ENCODE measurements at regions not wholly inside any gene's neighbourhood (a gene's known extent, or its start where the extent isn't known, plus 50 kb on each side); places are given as distances from the start of the nearest gene placed in this dataset.

- no peaks in the 10 kb centered on the region for H3K27me3 ChIP-seq (ENCODE audit: control insufficient read depth in 3 of 3, insufficient read depth in 3 of 3, low read length in 3 of 3)
These were observed 130.7 kb downstream of the BTC start for GRCh38 chr4:74663631-74664030.

GRCh38 chr4:74665346-74665745 lies 129.0 kb downstream of the BTC start:
- no peaks in the 10 kb centered on the region for H3K36me3 ChIP-seq (ENCODE audit: control insufficient read depth in 3 of 3, insufficient read depth in 2 of 3, low read depth in 1 of 3, low read length in 3 of 3)
- H3K4me3 ChIP-seq (ENCODE audit: low read depth in 1 of 3, low read length in 3 of 3): no peak overlapping the region
- no peak for DNase-seq
- no peak for FAIRE-seq
- no peaks in the 10 kb centered on the region for H3K27me3 ChIP-seq (ENCODE audit: control insufficient read depth in 3 of 3, insufficient read depth in 3 of 3, low read length in 3 of 3)
- H3K4me1 ChIP-seq (ENCODE audit: control insufficient read depth in 3 of 3, insufficient read depth in 2 of 3, low read depth in 1 of 3, low read length in 2 of 3): peaks cover 0 to 17% (median 1%) of the 10 kb centered on the region in 3 donors
- 77 to 87% (median 79%) methylated on average over 4 of the region's 4 CpGs for WGBS, 3 donors
- H3K27ac ChIP-seq (ENCODE audit: low read depth in 1 of 3, low read length in 2 of 3): no peak overlapping the region
- no peaks in the 10 kb centered on the region for H3K9me3 ChIP-seq (ENCODE audit: control insufficient read depth in 2 of 2, insufficient read depth in 1 of 2, low read depth in 1 of 2, low read length in 1 of 2)

More at GRCh38 chr4:74663631-74664030, 130.7 kb downstream of the BTC start:
- Histone ChIP-seq H3K36me3 (ENCODE audit: control insufficient read depth in 3 of 3, insufficient read depth in 2 of 3, low read depth in 1 of 3, low read length in 3 of 3) (no peaks in the 10 kb centered on the region), H3K9me3 (ENCODE audit: control insufficient read depth in 2 of 2, insufficient read depth in 1 of 2, low read depth in 1 of 2, low read length in 1 of 2) (no peaks in the 10 kb centered on the region), H3K27ac (ENCODE audit: low read depth in 1 of 3, low read length in 2 of 3) (no peak overlapping the region), H3K4me3 (ENCODE audit: low read depth in 1 of 3, low read length in 3 of 3) (no peak overlapping the region), H3K4me1 (ENCODE audit: control insufficient read depth in 3 of 3, insufficient read depth in 2 of 3, low read depth in 1 of 3, low read length in 2 of 3) (peaks cover 0 to 12% (median 1%) of the 10 kb centered on the region in 3 donors)
- no peak for DNase-seq
- FAIRE-seq: no peak

GRCh38 chr4:74665876-74666275 lies 128.4 kb downstream of the BTC start:
- FAIRE-seq (no peak), DNase-seq (no peak)
- no peaks in the 10 kb centered on the region for H3K36me3 ChIP-seq (ENCODE audit: control insufficient read depth in 3 of 3, insufficient read depth in 2 of 3, low read depth in 1 of 3, low read length in 3 of 3)
- H3K27ac ChIP-seq (ENCODE audit: low read depth in 1 of 3, low read length in 2 of 3): no peak overlapping the region
- 84 to 93% (median 90%) methylated on average over 3 of the region's 3 CpGs for WGBS, 3 donors
- H3K27me3 ChIP-seq (ENCODE audit: control insufficient read depth in 3 of 3, insufficient read depth in 3 of 3, low read length in 3 of 3): no peaks in the 10 kb centered on the region
- no peaks in the 10 kb centered on the region for H3K9me3 ChIP-seq (ENCODE audit: control insufficient read depth in 2 of 2, insufficient read depth in 1 of 2, low read depth in 1 of 2, low read length in 1 of 2)
- peaks cover 0 to 20% (median 1%) of the 10 kb centered on the region in 3 donors for H3K4me1 ChIP-seq (ENCODE audit: control insufficient read depth in 3 of 3, insufficient read depth in 2 of 3, low read depth in 1 of 3, low read length in 2 of 3)
- no peak overlapping the region for H3K4me3 ChIP-seq (ENCODE audit: low read depth in 1 of 3, low read length in 3 of 3)

GRCh38 chr4:74667438-74667837 lies 126.9 kb downstream of the BTC start:
- DNase-seq (peak in 1 of 2 donors; percentile 16), FAIRE-seq (no peak)
- peak overlapping the region in 1 of 3 donors; percentile 44 for H3K27ac ChIP-seq (ENCODE audit: low read depth in 1 of 3, low read length in 2 of 3)
- no peak overlapping the region for H3K4me3 ChIP-seq (ENCODE audit: low read depth in 1 of 3, low read length in 3 of 3)
- no peaks in the 10 kb centered on the region for H3K9me3 ChIP-seq (ENCODE audit: control insufficient read depth in 2 of 2, insufficient read depth in 1 of 2, low read depth in 1 of 2, low read length in 1 of 2)
- H3K36me3 ChIP-seq (ENCODE audit: control insufficient read depth in 3 of 3, insufficient read depth in 2 of 3, low read depth in 1 of 3, low read length in 3 of 3): no peaks in the 10 kb centered on the region
- no peaks in the 10 kb centered on the region for H3K27me3 ChIP-seq (ENCODE audit: control insufficient read depth in 3 of 3, insufficient read depth in 3 of 3, low read length in 3 of 3)
- H3K4me1 ChIP-seq (ENCODE audit: control insufficient read depth in 3 of 3, insufficient read depth in 2 of 3, low read depth in 1 of 3, low read length in 2 of 3): peaks cover 0 to 20% (median 1%) of the 10 kb centered on the region in 3 donors

- Histone ChIP-seq H3K27me3 (ENCODE audit: control insufficient read depth in 3 of 3, insufficient read depth in 3 of 3, low read length in 3 of 3) (no peaks in the 10 kb centered on the region), H3K27ac (ENCODE audit: low read depth in 1 of 3, low read length in 2 of 3) (peak overlapping the region in 1 of 3 donors; percentile 59), H3K9me3 (ENCODE audit: control insufficient read depth in 2 of 2, insufficient read depth in 1 of 2, low read depth in 1 of 2, low read length in 1 of 2) (no peaks in the 10 kb centered on the region), H3K4me3 (ENCODE audit: low read depth in 1 of 3, low read length in 3 of 3) (no peak overlapping the region), H3K4me1 (ENCODE audit: control insufficient read depth in 3 of 3, insufficient read depth in 2 of 3, low read depth in 1 of 3, low read length in 2 of 3) (peaks cover 0 to 20% (median 1%) of the 10 kb centered on the region in 3 donors), H3K36me3 (ENCODE audit: control insufficient read depth in 3 of 3, insufficient read depth in 2 of 3, low read depth in 1 of 3, low read length in 3 of 3) (no peaks in the 10 kb centered on the region)
- FAIRE-seq: no peak
- DNase-seq: peak; percentile 55 to 62
These were observed 126.4 kb downstream of the BTC start for GRCh38 chr4:74667944-74668343.

- no peaks in the 10 kb centered on the region for H3K9me3 ChIP-seq (ENCODE audit: control insufficient read depth in 2 of 2, insufficient read depth in 1 of 2, low read depth in 1 of 2, low read length in 1 of 2)
- no peaks in the 10 kb centered on the region for H3K36me3 ChIP-seq (ENCODE audit: control insufficient read depth in 3 of 3, insufficient read depth in 2 of 3, low read depth in 1 of 3, low read length in 3 of 3)
- H3K27ac ChIP-seq (ENCODE audit: low read depth in 1 of 3, low read length in 2 of 3): no peak overlapping the region
- no peak for FAIRE-seq
- WGBS, 3 donors: 86 to 89% (median 89%) methylated on average over 3 of the region's 3 CpGs
- H3K4me1 ChIP-seq (ENCODE audit: control insufficient read depth in 3 of 3, insufficient read depth in 2 of 3, low read depth in 1 of 3, low read length in 2 of 3): peaks cover 0 to 20% (median 1%) of the 10 kb centered on the region in 3 donors
- no peak overlapping the region for H3K4me3 ChIP-seq (ENCODE audit: low read depth in 1 of 3, low read length in 3 of 3)
- DNase-seq: no peak
- no peaks in the 10 kb centered on the region for H3K27me3 ChIP-seq (ENCODE audit: control insufficient read depth in 3 of 3, insufficient read depth in 3 of 3, low read length in 3 of 3)
These were observed 124.6 kb downstream of the BTC start for GRCh38 chr4:74669702-74670101.

- WGBS, 3 donors: 55 to 66% (median 65%) methylated on average over 1 of the region's 1 CpG
These were observed 123.7 kb downstream of the BTC start for GRCh38 chr4:74670583-74670982.

GRCh38 chr4:74671080-74671698 lies 123.1 kb downstream of the BTC start:
- H3K4me1 ChIP-seq (ENCODE audit: control insufficient read depth in 3 of 3, insufficient read depth in 2 of 3, low read depth in 1 of 3, low read length in 2 of 3): peaks cover 0 to 20% (median 1%) of the 10 kb centered on the region in 3 donors
- no peaks in the 10 kb centered on the region for H3K36me3 ChIP-seq (ENCODE audit: control insufficient read depth in 3 of 3, insufficient read depth in 2 of 3, low read depth in 1 of 3, low read length in 3 of 3)
- H3K27ac ChIP-seq (ENCODE audit: low read depth in 1 of 3, low read length in 2 of 3): no peak overlapping the region
- peak; percentile 70 to 79 for DNase-seq
- H3K4me3 ChIP-seq (ENCODE audit: low read depth in 1 of 3, low read length in 3 of 3): no peak overlapping the region
- WGBS, 3 donors: 0 to 2% (median 1%) methylated on average over 2 of the region's 2 CpGs
- H3K9me3 ChIP-seq (ENCODE audit: control insufficient read depth in 2 of 2, insufficient read depth in 1 of 2, low read depth in 1 of 2, low read length in 1 of 2): no peaks in the 10 kb centered on the region
- no peaks in the 10 kb centered on the region for H3K27me3 ChIP-seq (ENCODE audit: control insufficient read depth in 3 of 3, insufficient read depth in 3 of 3, low read length in 3 of 3)
- FAIRE-seq: no peak

More at GRCh38 chr4:74670583-74670982, 123.7 kb downstream of the BTC start:
- Histone ChIP-seq H3K27me3 (ENCODE audit: control insufficient read depth in 3 of 3, insufficient read depth in 3 of 3, low read length in 3 of 3) (no peaks in the 10 kb centered on the region), H3K9me3 (ENCODE audit: control insufficient read depth in 2 of 2, insufficient read depth in 1 of 2, low read depth in 1 of 2, low read length in 1 of 2) (no peaks in the 10 kb centered on the region), H3K4me3 (ENCODE audit: low read depth in 1 of 3, low read length in 3 of 3) (no peak overlapping the region), H3K27ac (ENCODE audit: low read depth in 1 of 3, low read length in 2 of 3) (peak overlapping the region in 1 of 3 donors; percentile 20), H3K36me3 (ENCODE audit: control insufficient read depth in 3 of 3, insufficient read depth in 2 of 3, low read depth in 1 of 3, low read length in 3 of 3) (no peaks in the 10 kb centered on the region), H3K4me1 (ENCODE audit: control insufficient read depth in 3 of 3, insufficient read depth in 2 of 3, low read depth in 1 of 3, low read length in 2 of 3) (peaks cover 0 to 20% (median 1%) of the 10 kb centered on the region in 3 donors)
- DNase-seq: peak in 1 of 2 donors; percentile 43
- FAIRE-seq: no peak

GRCh38 chr4:74674750-74675149 lies 119.6 kb downstream of the BTC start:
- Histone ChIP-seq H3K4me1 (ENCODE audit: control insufficient read depth in 3 of 3, insufficient read depth in 2 of 3, low read depth in 1 of 3, low read length in 2 of 3) (peaks cover 0 to 7% (median 0%) of the 10 kb centered on the region in 3 donors), H3K9me3 (ENCODE audit: control insufficient read depth in 2 of 2, insufficient read depth in 1 of 2, low read depth in 1 of 2, low read length in 1 of 2) (no peaks in the 10 kb centered on the region), H3K27ac (ENCODE audit: low read depth in 1 of 3, low read length in 2 of 3) (no peak overlapping the region), H3K36me3 (ENCODE audit: control insufficient read depth in 3 of 3, insufficient read depth in 2 of 3, low read depth in 1 of 3, low read length in 3 of 3) (no peaks in the 10 kb centered on the region), H3K27me3 (ENCODE audit: control insufficient read depth in 3 of 3, insufficient read depth in 3 of 3, low read length in 3 of 3) (no peaks in the 10 kb centered on the region), H3K4me3 (ENCODE audit: low read depth in 1 of 3, low read length in 3 of 3) (no peak overlapping the region)
- WGBS, 3 donors: 55 to 77% (median 57%) methylated on average over 1 of the region's 1 CpG
- DNase-seq (no peak), FAIRE-seq (no peak)
